ENCODE measurements at regions not wholly inside any gene's neighbourhood (a gene's known extent, or its start where the extent isn't known, plus 50 kb on each side); places are given as distances from the start of the nearest gene placed in this dataset.
"Not testable (repeated sequence)": the region's sequence is repeated elsewhere in the genome, so short reads cannot be mapped to it uniquely, and the experiment has no call there.

DNA sequence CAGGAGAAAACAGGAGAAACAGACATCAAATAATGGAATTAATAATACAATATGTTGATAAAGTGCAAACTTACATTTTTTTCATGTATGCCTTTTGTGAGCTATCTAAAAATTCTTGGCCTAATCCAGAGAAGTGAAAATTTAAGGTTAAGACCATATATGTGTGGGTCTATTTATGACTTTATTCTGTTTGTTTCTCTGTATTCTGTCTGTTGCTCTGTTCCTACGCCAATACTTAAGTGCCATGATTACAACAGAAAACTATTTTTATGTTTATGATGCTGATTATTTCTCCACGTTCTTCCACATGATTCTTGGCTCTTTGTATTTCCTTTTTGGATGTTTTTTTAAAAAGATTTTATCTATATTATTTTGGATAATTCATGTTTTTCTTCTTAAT, 109.6 kb upstream of the MAP3K4 start:
- H3K27ac Mint-ChIP-seq (ENCODE audit: unreplicated experiment), result no peak overlapping the region

DNA sequence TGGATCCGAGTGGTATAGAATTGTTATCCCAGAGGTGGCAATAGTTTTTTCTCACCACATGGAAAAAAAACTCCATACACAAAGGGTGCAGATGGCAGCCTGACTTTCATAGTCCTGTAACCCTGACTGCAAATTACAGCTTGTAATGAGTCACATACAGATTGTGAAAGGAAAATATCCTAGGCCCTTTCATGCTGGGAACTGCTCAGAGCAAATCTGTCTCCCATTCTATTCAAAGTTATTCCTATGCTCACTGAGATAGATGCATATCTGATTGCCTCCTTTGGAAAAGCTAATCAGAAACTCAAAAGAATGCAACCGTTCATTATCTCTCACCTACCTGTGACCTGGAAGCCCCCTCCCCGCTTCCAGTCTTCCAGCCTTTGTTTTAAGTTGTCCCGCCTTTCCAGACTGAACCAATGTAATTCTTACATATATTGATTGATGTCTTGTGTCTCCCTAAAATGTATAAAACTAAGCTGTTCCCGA, 108.7 kb upstream of the MAP3K4 start:
- H3K36me3 Mint-ChIP-seq (ENCODE audit: low read depth), result peaks cover 2% of the 10 kb centered on the region
- H3K9me3 Mint-ChIP-seq, result no peaks in the 10 kb centered on the region
- H3K27me3 Mint-ChIP-seq (ENCODE audit: low read depth), result no peaks in the 10 kb centered on the region
- H3K4me3 Mint-ChIP-seq, result no peak overlapping the region
- no peak overlapping the region for H3K27ac Mint-ChIP-seq (ENCODE audit: unreplicated experiment)
- H3K4me1 Mint-ChIP-seq, result peaks cover 15% of the 10 kb centered on the region
- DNase-seq (ENCODE audit: low read depth, low spot score), result no peak
- TF ChIP-seq, protein P1, sequence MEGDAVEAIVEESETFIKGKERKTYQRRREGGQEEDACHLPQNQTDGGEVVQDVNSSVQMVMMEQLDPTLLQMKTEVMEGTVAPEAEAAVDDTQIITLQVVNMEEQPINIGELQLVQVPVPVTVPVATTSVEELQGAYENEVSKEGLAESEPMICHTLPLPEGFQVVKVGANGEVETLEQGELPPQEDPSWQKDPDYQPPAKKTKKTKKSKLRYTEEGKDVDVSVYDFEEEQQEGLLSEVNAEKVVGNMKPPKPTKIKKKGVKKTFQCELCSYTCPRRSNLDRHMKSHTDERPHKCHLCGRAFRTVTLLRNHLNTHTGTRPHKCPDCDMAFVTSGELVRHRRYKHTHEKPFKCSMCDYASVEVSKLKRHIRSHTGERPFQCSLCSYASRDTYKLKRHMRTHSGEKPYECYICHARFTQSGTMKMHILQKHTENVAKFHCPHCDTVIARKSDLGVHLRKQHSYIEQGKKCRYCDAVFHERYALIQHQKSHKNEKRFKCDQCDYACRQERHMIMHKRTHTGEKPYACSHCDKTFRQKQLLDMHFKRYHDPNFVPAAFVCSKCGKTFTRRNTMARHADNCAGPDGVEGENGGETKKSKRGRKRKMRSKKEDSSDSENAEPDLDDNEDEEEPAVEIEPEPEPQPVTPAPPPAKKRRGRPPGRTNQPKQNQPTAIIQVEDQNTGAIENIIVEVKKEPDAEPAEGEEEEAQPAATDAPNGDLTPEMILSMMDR (conservative IDR thresholded peaks at IDR 0.05), result no peak

More for the DNA sequence above, 109.6 kb upstream of the MAP3K4 start:
- no peaks in the 10 kb centered on the region for H3K27me3 Mint-ChIP-seq (ENCODE audit: low read depth)
- no peaks in the 10 kb centered on the region for H3K36me3 Mint-ChIP-seq (ENCODE audit: low read depth)
- H3K4me3 Mint-ChIP-seq, result no peak overlapping the region
- H3K9me3 Mint-ChIP-seq, result no peaks in the 10 kb centered on the region
- no peak for DNase-seq (ENCODE audit: low read depth, low spot score)
- TF ChIP-seq, protein P1 (conservative IDR thresholded peaks at IDR 0.05), result no peak
- H3K4me1 Mint-ChIP-seq, result peaks cover 15% of the 10 kb centered on the region

DNA sequence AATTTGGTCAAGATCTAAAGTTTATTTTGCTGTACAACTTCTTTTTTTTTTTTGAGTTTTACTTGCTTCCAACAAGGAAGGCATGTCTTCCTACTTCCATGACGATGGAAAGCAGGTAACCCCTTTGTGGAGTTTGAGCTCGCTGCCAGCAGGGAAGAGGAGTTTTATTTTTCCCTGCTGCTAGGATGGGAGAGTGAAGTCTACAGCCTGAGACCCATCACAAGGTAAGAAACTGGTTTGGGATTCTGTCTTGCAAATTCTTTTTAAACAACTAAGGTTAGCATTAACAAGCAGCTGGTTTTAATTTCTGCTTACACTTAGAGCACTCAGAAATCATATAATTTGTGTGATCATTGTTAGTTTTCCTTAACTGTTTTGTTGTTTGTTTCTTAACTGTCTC, 108.0 kb upstream of the MAP3K4 start:
- Mint-ChIP-seq H3K4me1 (peaks cover 15% of the 10 kb centered on the region), H3K4me3 (no peak overlapping the region), H3K9me3 (no peaks in the 10 kb centered on the region), H3K27me3 (ENCODE audit: low read depth) (no peaks in the 10 kb centered on the region), H3K36me3 (ENCODE audit: low read depth) (peaks cover 2% of the 10 kb centered on the region), H3K27ac (ENCODE audit: unreplicated experiment) (no peak overlapping the region)
- TF ChIP-seq, protein P1 (conservative IDR thresholded peaks at IDR 0.05), result no peak
- no peak for DNase-seq (ENCODE audit: low read depth, low spot score)

DNA sequence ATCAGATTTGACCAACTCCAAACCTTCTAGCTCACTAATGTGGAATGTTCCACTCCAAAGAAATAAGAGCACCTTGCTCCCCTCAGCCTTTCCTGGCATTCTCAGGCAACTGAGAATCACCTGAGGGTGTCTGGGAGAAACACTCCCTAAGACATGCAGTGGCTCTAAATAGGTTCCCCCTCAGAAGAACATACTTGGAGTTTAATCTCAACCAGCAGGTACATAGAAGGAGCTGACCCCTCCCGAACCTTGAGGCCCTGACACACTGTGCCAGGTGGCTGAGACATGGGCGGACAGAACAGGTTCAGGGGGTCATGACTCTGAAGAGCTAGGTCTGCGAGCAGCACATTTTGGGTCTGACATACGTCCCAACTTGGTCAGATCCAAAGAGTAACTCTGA, 107.6 kb upstream of the MAP3K4 start:
- DNase-seq (ENCODE audit: low read depth, low spot score), result no peak
- no peak overlapping the region for H3K27ac Mint-ChIP-seq (ENCODE audit: unreplicated experiment)
- H3K4me3 Mint-ChIP-seq, result no peak overlapping the region
- H3K9me3 Mint-ChIP-seq, result no peaks in the 10 kb centered on the region
- peaks cover 15% of the 10 kb centered on the region for H3K4me1 Mint-ChIP-seq
- no peaks in the 10 kb centered on the region for H3K27me3 Mint-ChIP-seq (ENCODE audit: low read depth)
- H3K36me3 Mint-ChIP-seq (ENCODE audit: low read depth), result peaks cover 2% of the 10 kb centered on the region
- TF ChIP-seq, protein P1 (conservative IDR thresholded peaks at IDR 0.05), result no peak

DNA sequence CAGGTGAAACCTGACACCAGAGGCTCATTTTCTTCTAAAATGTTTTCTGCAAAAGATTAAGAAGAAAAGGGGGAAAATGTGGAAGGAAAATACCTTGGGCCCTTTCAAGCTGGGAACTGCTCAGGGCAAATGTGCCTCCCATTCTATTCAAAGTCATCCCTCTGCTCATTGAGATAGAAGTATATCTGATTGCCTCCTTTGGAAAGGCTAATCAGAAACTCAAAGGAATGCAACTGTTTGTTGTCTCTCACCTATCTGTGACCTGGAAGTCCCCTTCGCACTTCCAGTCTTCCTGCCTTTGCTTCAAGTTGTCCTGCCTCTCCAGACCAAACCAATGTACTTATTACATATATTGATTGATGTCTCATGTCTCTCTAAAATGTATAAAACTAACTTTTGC, 102.4 kb upstream of the MAP3K4 start:
- DNase-seq (ENCODE audit: low read depth, low spot score); H3K27ac Mint-ChIP-seq (ENCODE audit: unreplicated experiment); H3K4me3 Mint-ChIP-seq; H3K27me3 Mint-ChIP-seq (ENCODE audit: low read depth); H3K9me3 Mint-ChIP-seq; H3K4me1 Mint-ChIP-seq; H3K36me3 Mint-ChIP-seq (ENCODE audit: low read depth): not testable (repeated sequence)

DNA sequence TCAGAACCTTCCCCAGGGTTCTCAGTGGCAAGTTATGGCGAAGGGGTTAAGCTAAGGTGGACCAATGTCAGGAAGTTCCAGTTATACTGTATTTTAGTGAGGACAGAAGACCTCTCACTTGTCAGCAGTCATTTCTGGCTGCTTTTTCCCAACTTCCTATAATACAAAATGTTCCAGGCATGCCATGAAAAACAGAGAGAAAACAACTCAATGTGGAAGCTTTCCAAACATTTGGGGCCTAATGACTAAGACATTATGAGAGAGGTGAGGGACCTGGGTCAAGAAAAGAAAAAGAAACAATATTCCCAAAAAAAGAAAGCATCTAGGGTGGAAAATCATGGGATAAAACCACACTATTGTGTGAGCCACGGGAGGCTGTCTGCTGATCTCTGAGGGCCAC, 99.9 kb upstream of the MAP3K4 start:
- Mint-ChIP-seq H3K4me1 (no peaks in the 10 kb centered on the region), H3K9me3 (no peaks in the 10 kb centered on the region), H3K27me3 (ENCODE audit: low read depth) (no peaks in the 10 kb centered on the region), H3K36me3 (ENCODE audit: low read depth) (peaks cover 6% of the 10 kb centered on the region), H3K27ac (ENCODE audit: unreplicated experiment) (no peak overlapping the region), H3K4me3 (no peak overlapping the region)
- TF ChIP-seq, protein P1 (conservative IDR thresholded peaks at IDR 0.05), result no peak
- DNase-seq (ENCODE audit: low read depth, low spot score), result no peak
